HG03460 (cell line): ENCODE measurements at regions not wholly inside any gene's neighbourhood (a gene's known extent, or its start where the extent isn't known, plus 50 kb on each side); places are given as distances from the start of the nearest gene placed in this dataset.
A peak's percentile ranks its signal among the peaks of the same experiment; 100 is the strongest.

Experiments
- ATAC-seq: cut with Tn5 transposase; IDR thresholded peaks from one replicate; pipeline ENCODE4 v1.9.1; 2021; ENCODE audit not compliant: unreplicated experiment

DNA sequence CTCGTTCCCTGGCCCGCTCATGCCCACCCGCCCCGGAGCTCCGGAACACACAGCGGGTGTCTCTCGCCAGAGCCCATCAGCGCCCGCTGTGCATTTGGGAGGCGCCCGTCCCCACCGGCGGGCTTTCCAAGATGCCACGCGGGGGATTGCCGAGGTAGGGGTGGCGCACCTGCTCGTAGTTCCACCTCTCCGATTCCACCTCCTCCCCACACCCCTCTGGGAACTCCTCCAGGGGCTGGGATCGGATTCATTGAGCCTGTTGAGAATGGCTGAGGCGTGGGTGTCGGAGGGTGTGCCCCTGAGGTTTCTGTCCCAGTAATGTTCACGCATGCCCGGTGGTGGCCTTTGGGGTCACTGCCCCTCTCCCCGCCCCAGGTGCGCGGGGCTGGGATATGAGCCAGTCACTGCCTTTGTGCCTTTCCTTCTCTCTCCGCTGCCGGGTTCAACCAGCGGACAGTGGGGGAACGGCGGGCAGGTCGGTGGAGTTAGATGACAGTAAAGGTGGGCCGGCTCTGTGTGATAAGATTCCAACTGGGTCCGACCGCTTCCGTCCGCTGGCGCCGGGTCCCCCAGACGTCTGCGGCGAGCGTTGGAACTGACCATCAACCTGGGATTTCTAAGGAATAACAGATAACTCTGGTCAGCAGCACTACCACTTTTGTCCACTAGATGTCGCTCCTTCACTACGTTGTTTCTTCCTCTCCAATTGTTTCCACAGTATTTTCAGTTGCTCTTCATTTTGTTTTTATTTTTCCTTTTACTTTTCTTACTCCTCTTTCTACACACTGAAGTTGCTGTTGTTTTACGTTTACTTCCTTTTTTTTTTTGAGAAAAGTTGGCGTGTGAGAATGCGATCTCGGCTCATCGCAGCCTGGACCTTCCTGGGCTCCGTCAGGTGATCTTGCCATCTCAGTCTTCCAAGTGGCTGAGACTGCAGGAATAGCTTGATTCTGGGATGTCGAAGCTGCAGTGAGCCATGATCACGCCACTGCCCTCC is 178.1 kb upstream of the ALG10B start:
- peak; percentile 79 for ATAC-seq

DNA sequence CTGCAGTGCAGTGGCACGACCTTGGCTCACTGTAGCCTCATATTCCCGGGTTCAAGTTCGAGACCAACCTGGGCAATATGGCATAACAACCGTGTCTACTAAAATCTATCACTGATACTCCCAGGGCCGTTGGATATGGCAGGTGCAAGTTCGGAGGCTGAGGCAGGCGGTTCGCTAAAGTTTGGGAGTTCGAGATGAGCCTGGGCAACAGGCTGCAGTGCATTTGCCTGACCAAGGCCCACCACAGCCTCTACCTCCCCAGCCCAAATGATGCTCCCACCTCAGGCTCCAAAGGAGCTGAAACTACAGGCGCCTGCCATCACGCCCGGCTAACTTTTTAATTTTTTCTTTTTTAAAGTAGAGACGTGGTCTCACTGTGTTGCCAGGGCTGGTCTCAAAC is 177.1 kb upstream of the ALG10B start:
- ATAC-seq = no peak

DNA sequence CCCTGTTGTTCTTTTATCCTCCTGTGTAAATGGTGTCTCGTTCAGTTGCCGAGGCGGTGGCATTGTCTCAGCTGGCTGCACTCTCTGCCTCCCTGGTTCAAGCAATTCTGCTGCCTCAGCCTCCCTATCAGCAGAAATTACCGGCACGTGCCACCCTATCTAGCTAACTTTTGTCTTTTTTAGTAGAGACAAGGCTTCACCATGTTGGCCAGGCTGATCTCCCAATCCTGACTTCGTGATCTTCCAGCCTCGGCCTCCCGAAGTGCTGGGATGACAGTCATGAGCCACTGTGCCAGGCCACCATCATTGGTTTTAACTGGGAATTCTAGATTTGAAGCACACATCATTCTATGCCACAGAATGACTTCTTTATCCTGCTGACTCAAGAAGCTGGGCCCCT is 175.3 kb upstream of the ALG10B start:
- ATAC-seq = no peak

DNA sequence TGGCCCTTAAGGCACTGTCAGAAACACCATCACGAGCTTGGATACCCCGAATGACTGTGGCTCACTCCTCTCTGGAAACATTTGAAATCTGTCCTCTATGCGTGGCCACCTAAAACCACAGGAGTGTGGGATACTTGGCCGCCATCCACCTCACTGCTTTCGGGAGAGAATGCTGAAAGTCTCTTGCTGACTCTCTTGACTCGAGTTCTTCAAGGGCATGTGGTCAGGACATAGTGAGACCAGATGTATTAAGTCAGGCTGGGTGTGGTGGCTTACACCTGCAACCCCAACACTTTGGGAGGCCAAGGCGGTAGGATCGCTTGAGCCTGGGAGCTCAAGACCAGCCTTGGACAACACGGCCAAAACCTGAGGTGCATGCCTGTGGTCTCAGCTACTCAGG is 174.7 kb upstream of the ALG10B start:
- no peak for ATAC-seq

DNA sequence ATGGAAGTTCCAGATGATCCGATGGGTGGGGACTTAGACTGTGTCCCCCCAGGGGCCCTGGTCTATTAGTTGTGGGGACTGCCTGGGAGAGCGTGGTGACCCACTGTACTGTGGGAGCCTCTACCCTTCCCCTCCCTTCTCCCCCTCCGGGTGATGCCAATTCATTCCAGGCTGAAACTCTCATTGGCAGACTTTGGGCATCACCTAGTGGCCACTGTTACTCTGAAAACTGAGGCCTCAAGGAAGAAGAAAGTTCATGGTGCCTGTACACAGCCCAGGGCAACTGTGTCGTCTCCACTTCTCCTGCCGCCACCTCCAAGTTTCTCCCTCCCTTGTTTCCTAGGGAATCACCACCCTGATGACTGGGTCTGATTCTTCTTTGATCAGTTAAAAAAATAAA is 173.6 kb upstream of the ALG10B start:
- ATAC-seq = no peak

DNA sequence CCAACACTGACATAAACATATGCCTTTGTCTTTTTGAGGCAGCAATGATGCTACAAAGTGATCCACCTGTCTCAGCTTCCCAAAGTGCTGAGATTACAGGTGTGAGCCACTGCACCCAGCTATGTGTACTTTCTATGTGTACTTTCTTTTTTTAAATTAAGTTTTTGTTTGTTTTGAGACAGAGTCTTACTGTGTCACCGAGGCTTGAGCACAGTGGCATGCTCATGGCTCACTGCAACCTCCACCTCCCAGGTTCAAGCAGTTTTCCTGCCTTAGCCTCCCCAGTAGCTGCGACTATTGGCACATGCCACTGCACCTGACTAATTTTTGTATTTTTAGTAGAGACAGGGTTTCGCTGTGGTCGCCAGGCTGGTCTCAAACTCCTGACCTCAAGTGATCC is 172.5 kb upstream of the ALG10B start:
- no peak for ATAC-seq

DNA sequence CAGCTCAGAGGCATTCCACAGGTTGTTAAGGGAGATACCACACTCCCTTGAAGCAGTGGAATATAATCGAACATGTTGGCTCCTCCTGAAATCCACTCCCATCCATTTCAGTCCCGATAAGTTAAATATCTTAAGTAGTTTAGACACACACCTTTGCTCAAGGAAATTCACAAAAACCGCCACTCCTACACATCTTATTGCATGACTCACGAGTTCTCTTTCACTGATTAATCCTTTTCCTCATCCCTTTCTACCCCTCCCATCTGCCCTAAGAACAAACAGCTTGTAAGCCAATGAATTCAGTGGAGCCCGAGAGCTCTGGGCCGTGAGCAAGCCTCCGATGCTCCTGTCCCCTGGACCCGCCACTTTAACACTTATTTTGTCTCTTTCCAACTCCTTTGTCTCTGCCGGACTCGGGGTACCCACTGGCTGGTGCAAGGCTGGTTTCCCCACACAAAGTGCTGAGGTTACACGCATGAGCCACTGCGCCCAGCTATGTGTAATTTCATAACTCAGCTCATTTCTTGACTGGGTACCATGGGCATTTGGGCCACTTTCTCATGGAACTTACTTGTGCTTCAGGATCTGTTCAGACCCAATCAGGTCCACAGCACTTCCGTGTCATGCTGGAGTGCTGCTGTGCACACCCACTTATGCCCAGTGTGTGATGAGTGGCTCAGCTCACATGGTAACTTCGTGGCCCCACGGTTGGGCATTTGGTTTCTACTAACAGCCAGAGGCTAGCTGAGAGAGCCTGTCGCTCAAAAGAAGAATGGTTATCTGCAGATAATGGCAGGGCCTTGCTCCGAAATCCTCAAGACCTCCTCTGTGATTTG is 171.8 kb upstream of the ALG10B start:
- ATAC-seq = no peak

DNA sequence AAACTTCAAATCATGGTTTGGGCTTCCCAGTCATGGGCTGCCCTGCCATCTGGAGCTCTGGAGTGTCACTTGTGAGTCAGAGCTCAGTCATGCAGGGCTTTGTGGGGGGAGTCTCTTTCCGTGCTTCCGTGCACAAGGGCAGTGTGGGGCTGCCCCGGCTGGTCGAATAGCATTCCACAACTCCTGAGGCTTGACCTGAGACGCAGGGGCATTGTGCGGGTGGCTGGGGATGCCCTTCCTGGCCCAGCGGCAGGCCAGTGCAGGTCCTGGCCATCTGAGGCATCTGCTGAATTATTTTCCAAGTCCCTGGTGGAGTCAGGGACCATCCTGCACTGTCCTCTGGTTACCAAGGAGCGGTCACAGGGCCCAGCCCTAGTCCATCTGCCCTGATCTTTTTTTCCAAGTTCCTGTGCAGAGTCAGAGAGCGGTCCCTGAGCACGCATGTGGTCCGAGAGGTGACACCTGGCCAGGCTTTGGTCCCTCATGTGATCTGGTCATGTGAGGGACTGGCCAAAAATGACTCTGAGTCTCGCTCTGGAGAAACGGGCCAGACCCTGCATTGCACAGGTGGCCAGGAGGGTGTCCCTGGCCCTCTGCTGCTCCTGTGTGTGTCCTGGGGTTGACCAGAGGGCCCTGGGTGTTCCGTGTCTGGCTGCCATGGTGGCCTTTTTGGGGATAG is 167.0 kb upstream of the ALG10B start:
- ATAC-seq = no peak

DNA sequence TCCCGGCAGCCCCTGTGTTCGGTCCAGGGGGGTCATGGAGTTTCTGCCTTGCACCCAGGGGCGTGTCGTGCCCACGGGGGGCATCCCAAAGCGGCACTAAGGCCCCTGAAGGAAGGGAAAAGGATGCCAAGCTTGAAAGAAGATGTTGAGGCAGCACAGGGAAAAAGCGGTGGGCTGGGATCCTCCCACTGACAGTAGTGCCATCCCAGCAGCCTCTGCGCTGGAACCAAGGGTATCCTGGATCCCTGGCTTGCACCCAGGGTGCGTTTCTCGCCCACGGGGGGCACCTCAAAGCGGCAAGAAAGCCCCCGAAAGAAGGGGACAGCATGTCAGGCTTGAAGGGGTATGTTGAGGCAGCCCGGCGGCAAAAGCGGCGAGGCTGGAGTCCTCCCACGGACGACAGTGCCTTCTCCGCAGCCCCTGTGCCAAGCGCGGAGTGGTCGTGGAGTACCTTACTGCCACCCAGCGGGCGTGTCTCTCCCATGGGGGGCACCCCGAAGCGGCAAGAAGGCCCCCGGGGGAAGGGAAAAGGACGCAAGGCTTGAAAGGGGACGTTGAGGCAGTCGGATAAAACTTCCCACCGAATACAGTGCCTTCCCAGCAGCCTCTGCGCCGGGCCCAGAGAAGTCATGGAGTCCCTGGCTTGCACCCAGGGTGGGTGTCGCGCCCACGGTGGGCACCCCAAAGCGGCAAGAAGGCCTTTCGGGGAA is 164.4 kb upstream of the ALG10B start:
- no peak for ATAC-seq

DNA sequence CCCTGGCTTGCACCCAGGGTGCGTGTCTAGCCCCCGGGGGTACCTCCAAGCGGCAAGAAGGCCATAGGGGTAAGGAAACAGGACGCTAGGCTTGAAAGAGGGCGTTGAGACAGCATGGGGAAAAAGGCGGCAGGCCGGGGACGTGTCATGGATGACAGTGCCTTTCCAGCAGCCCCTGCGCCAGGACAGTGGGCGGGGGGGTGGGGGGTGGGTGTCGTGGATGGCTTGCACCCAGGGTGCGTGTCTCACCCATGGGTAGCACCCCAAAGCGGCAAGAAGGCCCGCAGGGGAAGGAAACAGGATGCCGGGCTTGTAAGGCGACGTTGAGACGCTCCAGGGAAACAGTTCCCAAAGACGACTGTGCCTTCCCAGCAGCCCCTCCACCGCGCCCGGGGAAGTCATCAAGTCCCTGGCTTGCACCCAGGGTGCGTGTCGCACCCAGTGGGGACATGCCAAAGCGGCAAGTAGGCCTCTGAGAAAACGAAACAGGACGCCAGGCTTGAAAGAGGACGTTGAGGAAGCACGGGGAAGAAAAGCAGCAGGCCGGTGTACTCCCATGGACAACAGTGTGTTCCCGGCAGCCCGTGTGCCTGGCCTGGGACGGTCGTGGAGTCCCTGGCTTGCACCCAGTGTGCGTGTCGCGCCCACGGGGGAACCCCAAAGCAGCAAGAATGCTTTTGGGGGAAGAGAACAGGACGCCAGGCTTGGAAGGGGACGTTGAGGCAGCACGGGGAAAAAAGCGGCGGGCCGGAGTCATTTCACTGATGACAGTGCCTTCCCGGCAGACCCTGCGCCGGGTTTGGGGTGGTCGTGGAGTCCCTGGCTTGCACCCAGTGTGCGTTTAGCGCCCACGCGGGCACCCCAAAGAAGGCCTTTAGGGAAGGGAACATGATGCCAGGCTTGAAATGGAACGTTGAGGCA is 163.5 kb upstream of the ALG10B start:
- ATAC-seq = no peak

DNA sequence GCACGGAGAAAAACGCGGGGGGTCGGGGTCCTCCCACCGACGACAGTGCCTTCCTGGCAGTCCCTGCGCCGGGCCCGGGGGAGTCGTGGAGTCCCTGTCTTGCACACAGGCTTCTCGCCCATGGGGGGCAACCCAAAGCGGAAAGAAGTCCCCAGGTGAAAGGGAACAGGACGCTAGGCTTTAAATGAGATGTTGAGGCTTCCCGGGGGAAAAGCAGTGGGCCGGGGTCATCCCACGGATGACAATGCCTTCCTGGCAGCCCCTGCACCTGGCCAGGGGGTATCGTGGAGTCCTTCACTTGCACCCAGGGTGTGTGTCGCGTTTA is 162.9 kb upstream of the ALG10B start:
- no peak for ATAC-seq

DNA sequence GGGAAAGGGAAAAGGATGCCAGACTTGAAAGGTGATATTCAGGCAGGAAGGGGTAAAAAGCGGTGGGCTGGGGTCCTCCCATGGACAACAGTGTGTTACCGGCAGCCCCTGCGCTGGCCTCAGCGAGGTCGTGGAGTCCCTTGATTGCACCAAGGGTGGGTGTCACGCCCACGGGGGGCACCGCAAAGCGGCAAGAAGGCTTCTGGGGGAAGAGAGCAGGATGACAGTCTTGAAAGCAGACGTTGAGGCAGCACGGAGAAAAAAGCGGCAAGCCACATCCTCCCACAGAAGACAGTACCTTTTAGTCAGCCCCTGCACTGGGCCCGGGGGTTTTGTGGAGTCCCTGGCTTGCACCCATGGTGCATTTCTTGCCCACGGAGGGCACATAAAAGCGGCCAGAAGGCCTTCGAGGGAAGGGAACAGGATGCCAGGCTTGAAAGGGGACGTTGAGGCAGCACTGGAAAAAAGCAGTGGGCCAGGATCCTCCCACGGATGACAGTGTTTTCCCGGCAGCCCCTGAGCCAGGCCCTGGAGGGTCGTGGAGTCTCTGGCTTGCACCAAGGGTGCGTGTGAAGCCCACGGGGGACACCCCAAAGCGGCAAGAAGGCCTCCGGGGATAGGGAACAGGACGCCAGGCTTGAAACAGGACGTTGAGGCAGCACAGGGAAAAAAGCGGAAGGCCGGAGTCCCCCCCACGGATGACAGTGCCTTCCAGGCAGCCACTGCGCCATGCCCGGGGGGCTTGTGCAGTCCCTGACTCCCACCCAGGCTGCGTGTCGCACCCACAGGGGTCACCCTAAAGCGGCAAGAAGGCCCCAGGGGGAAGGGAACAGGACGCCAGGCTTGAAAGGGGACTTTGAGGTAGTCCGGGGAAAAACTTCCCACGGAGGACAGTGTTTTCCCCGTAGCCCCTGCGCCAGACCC is 162.2 kb upstream of the ALG10B start:
- no peak for ATAC-seq

DNA sequence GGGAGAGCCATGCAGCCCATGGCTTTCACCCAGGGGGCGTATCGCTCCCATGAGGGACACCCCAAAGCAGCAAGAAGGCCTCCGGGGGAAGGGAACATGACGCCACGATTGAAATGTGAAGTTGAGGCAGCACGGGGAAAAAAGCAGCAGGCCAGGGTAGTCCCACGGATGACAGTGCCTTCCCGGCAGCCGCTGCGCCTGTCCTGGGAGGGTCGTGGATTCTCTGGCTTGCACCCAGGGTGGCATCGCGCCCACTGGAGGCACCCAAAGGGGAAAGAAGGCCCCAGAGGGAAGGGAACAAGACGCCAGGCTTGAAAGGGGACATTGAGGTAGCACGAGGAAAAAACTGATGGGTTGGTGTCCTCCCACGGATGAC is 161.6 kb upstream of the ALG10B start:
- no peak for ATAC-seq

DNA sequence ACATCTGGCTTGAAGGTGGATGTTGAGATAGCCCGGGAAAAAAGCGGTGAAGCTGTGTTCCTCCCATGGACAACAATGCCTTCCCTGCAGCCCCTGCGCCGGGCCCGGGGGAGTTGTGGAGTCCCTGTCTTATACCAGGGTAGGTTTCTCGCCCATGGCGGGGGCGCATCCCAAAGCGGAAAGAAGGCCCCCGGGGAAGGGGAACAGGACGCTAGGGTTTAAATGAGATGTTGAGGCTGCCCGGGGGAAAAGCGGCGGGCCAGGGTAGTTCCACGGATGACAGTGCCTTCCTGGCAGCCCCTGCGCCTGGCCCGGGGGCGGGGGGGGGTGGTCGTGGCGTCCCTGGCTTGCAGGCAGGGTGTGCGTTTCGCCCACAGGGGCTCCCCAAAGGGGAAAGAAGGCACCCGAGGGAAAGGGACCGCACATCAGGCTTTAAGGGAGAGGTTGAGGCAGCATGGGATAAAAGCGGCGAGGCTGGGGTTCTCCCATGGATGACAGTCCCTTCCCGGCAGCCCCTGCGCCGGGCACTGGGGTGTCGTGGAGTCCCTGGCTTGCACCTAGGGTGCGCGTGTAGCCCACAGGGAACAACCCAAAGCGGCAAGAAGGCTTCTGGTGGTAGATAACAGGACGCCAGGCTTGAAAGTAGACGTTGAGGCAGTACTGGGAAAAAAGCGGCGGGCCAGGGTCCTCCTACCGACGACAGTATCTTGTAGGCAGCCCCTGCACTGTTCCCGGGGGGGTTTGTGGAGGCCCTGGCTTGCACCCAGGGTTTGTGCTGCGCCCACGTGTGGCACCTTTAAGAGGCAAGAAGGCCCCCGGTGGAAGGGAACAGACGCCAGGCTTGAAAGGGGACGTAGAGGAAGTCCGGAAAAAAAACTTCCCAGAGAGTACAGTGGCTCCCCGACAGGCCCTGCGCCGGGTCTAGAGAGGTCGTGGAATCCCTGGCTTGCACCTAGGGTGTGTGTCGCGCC is 160.8 kb upstream of the ALG10B start:
- ATAC-seq = no peak

DNA sequence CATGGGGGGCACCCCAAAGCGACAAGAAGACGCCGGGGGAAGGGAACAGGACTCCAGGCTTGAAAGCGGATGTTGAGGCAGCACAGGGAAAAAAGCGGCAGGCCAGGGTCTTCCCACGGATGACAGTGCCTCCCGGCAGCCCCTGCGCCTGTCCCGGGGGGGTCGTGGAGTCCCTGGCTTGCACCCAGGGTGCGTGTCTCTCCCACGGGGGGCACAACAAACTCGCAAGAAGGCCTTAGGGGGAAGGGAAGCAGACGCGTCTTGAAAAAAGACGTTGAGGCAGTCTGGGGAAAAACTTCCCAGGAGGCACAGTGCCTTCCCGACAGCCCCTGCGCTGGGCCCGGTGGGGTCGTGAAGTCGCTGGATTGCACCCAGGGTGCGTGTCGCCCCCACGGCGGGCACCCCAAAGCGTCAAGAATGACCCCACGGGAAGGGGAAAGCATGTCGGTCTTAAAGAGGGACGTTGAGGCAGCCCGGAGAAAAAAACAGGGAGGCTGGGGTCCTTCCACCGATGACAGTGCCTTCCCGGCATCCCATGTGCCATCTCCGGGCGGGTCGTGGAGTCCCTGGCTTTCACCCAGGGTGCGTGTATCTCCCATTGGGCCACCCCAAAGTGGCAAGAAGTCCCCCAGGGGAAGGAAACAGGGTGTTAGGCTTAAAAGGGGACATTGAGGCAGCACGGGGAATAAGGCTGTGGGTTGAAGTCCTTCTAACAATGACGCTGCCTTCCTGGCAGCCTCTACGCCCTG is 159.9 kb upstream of the ALG10B start:
- ATAC-seq = no peak

DNA sequence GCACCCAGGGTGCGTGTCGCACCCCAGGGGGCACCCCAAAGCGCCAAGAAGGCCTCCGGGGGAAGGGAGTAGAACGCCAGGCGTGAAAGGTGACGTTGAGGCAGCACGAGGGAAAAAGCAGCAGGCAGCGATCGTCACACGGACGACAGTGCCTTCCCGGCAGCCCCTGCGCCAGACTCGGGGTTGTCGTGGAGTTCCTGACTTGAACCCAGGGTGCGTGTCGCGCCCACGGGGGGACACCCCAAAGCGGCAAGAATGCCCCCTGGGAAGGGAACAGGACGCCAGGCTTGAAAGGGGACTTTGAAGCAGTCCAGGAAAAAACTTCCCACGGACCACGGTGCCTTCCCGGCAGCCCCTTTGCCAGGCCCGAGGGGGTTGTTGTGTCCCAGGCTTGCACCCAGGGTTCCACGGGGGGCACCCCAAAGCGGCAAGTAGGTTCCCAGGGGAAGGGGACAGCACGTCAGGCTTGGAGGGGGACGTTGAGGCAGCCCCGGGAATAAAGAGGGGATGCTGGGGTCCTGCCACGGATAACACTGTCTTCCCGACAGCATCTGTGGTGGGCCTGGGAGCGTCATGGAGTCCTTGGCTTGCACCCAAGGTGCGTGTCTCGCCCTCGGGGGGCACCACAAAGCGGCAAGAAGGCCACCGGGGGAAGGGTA is 159.2 kb upstream of the ALG10B start:
- ATAC-seq = no peak
